NCI-H2227 treated with DMSO at 0.1 percent for 48 hours (cell line): ENCODE measurements at regions not wholly inside any gene's neighbourhood (a gene's known extent, or its start where the extent isn't known, plus 50 kb on each side); places are given as distances from the start of the nearest gene placed in this dataset.
"Not testable (repeated sequence)": the region's sequence is repeated elsewhere in the genome, so short reads cannot be mapped to it uniquely, and the experiment has no call there.

Source experiments
- DNase-seq: peaks from one replicate; lab custom pipeline; 2025; lab: John Stamatoyannopoulos, UW

DNA sequence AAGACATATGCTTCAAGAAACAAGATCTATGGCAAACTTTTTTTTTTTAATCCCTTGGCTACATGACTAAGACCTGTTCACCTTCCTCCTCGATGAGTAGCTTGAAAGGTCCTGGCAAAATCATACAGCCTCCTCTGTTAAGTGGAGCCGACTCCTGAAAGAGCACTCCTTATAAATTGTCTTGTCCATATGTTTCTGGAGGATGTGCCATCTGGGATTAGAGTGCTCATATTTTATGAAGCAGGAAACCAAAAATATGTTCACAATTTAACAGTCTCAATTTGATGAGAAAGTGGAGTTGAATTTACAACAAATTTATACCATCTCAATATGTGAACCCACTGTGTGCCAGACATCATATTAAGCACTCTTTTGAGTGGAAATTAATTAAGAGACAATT, 912.1 kb upstream of the FAT3 start:
- DNase-seq: no peak

DNA sequence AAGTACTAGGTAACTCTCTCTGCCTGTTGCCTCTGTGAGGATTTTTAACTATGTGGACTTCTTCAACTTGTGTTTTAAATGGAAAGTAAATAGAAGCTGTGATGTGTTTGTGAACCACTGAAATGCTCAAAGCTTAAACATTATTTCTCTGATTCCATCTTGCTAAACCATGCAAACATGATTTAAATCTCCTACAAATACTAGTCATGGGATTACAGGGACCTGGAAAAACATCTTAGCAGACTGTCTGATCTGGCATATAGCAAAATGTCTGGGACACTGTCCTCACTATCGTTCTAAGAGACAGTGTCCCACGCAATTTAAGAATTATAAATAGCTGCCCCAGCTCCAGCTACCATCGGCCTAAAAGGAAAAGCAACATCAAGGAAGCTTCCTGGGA, 914.5 kb upstream of the FAT3 start:
- no peak for DNase-seq

- no peak for DNase-seq
Observed at GRCh38 chr11:91308069-91308468, 916.5 kb upstream of the FAT3 start.

DNA sequence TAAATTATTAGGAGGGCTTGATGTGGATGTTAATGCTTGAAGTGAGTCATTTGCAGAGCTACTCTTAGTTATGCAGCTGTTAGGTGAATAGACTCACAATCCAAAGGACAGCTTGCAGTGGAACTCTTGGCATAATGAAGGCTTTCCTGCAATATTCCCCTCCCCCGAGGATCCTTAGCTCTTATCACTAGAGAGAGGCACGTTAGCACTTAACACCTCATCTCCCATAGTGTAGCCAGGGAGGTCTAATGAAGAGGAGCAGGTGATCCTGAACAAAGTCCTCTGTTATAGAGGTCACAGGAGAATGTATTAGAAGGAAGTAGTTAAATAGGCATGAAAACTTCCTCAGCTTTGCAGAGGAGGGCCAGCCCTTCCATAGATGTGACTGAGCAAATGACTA, 919.2 kb upstream of the FAT3 start:
- no peak for DNase-seq

- DNase-seq: no peak
Observed at GRCh38 chr11:91303749-91304148, 920.9 kb upstream of the FAT3 start.

DNA sequence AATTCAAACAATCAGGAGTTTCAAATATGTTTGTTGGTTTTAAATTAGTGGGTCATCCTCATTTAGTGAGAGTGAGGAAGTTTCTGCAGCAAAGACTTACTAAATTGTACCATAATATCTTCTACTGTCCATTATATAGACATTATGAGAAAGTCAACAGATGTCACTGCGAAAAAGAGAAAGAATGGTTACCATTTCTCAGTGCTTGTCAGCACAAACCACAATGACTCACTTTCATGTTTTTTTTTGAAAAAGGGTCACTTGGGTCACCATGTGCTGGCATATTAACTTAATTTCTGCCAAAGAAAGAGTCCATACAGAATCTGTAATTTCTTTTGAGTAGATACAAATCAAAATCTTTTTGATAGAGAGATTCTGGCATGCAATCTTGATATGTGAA, 924.6 kb upstream of the FAT3 start:
- no peak for DNase-seq

GRCh38 chr11:91296629-91297028, 928.0 kb upstream of the FAT3 start:
- no peak for DNase-seq

DNA sequence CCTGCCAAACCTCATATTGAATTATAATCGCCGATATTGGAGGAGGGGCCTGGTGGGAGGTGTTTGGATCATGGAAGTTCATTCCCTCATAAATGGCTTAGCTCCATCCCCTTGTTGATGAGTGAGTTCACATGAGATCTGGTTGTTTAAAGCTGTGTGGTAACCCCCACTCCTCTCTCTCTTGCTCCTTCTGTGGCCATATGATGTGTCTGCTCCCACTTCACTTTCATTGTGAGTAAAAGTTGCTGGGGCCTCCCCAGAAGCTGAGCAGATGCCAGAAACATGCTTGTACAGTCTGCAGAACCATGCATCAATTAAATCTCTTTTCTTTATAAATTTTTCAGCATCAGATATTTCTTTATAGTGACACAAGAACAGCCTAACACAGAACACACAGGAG, 929.0 kb upstream of the FAT3 start:
- DNase-seq: no peak

- no peak for DNase-seq
Observed at GRCh38 chr11:91293119-91293518, 931.5 kb upstream of the FAT3 start.

DNA sequence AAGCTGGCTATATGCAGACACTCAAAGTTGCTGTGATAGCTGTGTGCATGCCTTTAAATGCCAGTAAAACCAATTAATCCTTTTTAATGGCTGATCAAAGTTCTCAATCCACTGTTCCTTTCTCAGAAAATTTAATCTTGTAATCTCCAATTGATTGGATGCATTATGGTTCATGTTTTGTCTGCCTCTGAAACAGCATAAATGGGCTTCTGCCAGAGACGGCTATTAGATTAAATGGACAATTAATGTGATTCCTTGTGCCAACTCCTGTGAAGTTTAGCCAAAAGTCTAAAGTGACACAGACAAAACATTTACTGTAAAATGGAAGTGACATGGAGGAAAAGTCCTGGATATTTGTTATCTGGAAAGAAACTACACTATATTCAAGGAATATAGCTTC, 952.5 kb upstream of the FAT3 start:
- DNase-seq: no peak

- not testable (repeated sequence) for DNase-seq
Observed at GRCh38 chr11:91268512-91269295, 955.9 kb upstream of the FAT3 start.

DNA sequence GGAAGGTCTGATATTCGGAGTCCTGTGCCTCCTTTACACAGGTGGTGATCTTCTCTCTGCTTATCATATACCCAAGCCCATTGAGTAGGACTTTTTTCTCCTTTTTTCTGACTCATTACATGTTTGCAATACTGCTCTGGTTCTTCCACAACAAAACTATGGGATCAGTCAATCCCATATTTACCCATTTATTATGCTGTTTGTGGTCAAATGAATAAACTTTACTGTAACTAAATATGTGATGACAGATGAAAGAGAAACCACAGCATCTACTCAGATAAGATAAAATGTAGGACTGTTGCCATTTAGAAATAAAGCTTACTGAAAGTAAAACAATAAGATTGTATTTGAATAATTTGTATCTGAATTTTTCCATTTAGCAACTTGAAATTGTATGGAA, 958.7 kb upstream of the FAT3 start:
- no peak for DNase-seq

DNA sequence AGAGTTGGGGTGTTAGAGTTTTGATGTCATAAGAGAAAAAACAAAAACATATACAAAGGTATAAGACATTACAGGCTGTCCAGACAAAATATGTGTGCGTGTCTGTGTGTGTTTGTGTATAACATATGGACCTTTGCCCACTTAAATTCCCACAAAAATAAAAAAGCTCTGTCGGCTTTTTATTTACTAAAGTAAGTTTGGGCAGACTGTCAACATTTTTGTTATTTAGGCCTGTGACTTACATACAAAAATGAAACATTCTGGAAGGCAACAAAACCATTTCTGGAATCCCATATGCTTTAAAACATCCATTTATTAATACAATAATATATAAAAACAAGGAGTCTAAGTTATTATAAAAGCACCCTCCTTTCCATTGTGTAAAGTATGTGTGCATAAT, 960.1 kb upstream of the FAT3 start:
- DNase-seq: no peak

DNA sequence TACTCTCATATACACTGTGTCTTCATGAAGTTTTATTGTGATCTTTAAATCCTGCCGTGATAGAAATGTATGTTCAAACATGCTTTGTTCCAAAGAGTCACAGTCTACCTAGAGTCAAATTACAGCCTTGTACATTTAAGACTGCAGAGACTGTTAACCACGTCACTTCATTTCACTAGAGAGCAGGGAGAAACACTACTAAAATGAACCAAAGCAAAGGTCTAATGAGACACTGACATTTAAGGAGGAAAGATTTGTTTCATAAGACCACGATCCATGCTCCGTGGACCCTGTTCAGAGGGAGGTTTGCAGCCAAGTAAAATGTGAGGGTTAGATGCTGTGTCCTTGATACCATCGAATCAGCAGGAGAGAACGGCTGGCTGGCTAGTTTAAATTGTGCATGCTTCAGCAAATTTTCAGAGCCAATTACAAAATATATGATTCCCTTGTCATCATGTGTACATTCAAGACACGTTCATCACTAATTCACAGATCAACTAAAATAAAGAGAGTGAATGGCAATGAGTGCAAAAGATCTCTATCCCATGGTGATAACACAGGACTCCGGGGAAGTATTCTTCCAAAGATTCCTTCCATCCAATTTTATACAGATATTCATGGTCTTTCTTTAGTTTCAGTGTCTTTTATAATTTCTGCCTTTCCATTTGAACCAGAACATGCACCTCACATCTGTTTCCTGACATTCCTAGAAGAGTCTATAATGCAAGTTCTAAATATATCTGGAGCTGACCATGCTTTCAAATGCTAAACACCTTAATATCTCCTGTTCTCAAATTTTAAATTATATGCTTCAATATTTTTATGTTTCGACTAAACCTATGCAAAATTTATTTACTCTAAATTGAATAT, 960.9 kb upstream of the FAT3 start:
- peak; percentile 19 for DNase-seq

GRCh38 chr11:91261513-91261912, 963.1 kb upstream of the FAT3 start:
- no peak for DNase-seq

- no peak for DNase-seq
Observed at GRCh38 chr11:91258876-91259275, 965.7 kb upstream of the FAT3 start.

DNA sequence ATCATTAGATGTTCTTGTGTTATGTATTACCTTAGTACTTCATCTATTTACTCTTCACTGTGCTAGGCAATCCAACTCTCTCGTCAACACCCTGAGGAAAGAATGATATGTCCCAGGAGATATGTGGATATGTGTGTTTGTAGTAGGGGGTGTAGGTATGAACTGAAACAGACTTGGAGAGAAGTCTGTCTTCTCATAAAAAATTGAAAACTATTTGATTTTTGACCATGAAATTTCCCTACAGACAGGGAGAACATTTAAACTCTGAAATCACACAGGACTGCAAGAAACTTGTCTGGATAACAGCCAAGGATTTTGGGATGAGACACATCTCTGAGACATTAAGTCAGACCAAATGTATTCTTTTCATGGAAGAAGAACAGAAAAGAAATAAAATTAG, 967.0 kb upstream of the FAT3 start:
- no peak for DNase-seq

GRCh38 chr11:91248199-91248807, 976.3 kb upstream of the FAT3 start:
- DNase-seq: peak; percentile 12

- DNase-seq: no peak
Observed at GRCh38 chr11:91247009-91247735, 977.4 kb upstream of the FAT3 start.

DNA sequence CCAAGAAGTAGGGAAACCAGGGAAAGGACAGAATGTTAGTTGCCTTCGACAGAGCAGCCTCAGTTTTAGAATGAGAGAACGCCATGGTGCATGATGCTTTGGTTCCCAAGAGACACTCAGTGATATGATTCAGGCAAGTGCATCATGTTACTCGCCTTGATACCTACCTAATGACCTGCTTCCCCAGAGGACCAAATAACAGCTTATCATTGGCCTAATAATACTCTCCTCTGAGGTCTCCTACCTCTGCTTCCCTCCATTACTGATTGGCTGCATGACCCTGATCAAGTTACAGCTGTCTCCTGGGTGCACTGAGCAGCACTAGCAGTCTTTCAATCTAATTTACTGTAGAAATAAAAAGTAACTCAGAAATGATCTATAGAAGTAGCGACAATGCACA, 979.7 kb upstream of the FAT3 start:
- no peak for DNase-seq

DNA sequence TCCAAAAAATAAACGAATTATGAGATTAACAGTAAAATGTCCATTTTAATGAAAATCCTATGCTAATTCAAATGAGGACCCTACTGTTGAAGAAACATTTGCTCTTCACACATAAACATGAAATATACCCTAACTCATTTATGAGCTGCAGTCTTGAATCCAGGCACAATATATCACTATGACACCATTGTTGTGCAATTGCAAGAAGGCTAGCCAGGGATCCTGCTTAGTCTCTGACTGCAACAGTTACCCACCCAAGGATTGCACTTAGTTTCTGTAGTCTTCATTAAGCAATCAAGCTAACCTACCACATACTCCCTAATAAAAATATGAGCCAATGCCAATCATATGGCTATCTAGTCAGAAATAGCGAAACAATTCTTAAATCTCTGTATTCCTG, 981.0 kb upstream of the FAT3 start:
- no peak for DNase-seq

- no peak for DNase-seq
Observed at GRCh38 chr11:91243051-91243450, 981.6 kb upstream of the FAT3 start.
